T-helper 2 cell (primary cell): ENCODE measurements at regions not wholly inside any gene's neighbourhood (a gene's known extent, or its start where the extent isn't known, plus 50 kb on each side); places are given as distances from the start of the nearest gene placed in this dataset.

Source experiments
- DNase-seq, 5 experiments: peaks; one replicate each; pipeline versions ENCODE4 v3.0.0 to v3.0.0-alpha.2; 2012 to 2022

GRCh38 chr12:81953541-81953940 lies 194.4 kb upstream of the PPFIA2 start:
- DNase-seq, result no peak

GRCh38 chr12:81950871-81951270 lies 191.7 kb upstream of the PPFIA2 start:
- DNase-seq, result no peak

GRCh38 chr12:81949841-81950308 lies 190.7 kb upstream of the PPFIA2 start:
- no peak for DNase-seq

GRCh38 chr12:81949416-81949815 lies 190.3 kb upstream of the PPFIA2 start:
- DNase-seq, result no peak

- DNase-seq, result no peak
Observed at GRCh38 chr12:81944886-81945285, 185.7 kb upstream of the PPFIA2 start.

GRCh38 chr12:81942594-81942993 lies 183.4 kb upstream of the PPFIA2 start:
- peak in 2 of 5 experiments; percentile 24 to 58 for DNase-seq

GRCh38 chr12:81930037-81930436 lies 170.9 kb upstream of the PPFIA2 start:
- no peak for DNase-seq

- no peak for DNase-seq
Observed at GRCh38 chr12:81896771-81897170, 137.6 kb upstream of the PPFIA2 start.

- no peak for DNase-seq
Observed at GRCh38 chr12:81888961-81889360, 129.8 kb upstream of the PPFIA2 start.

GRCh38 chr12:81888106-81888740 lies 129.1 kb upstream of the PPFIA2 start:
- DNase-seq, result no peak

- no peak for DNase-seq
Observed at GRCh38 chr12:81874586-81874985, 115.4 kb upstream of the PPFIA2 start.

GRCh38 chr12:81874166-81874565 lies 115.0 kb upstream of the PPFIA2 start:
- DNase-seq, result no peak

- no peak for DNase-seq
Observed at GRCh38 chr12:81872400-81872799, 113.2 kb upstream of the PPFIA2 start.

GRCh38 chr12:81866081-81866480 lies 106.9 kb upstream of the PPFIA2 start:
- DNase-seq, result no peak

GRCh38 chr12:81863406-81863805 lies 104.3 kb upstream of the PPFIA2 start:
- no peak for DNase-seq

GRCh38 chr12:81859521-81859920 lies 100.4 kb upstream of the PPFIA2 start:
- no peak for DNase-seq

- DNase-seq, result no peak
Observed at GRCh38 chr12:81843599-81843998, 84.4 kb upstream of the PPFIA2 start.

GRCh38 chr12:81835783-81836182 lies 76.6 kb upstream of the PPFIA2 start:
- DNase-seq, result no peak

- no peak for DNase-seq
Observed at GRCh38 chr12:81819991-81820633, 61.0 kb upstream of the PPFIA2 start.

- DNase-seq, result no peak
Observed at GRCh38 chr12:81815611-81816010, 56.5 kb upstream of the PPFIA2 start.

GRCh38 chr12:81811778-81812125 lies 52.6 kb upstream of the PPFIA2 start:
- DNase-seq, result no peak

- DNase-seq, result no peak
Observed at GRCh38 chr12:81811061-81811777, 52.1 kb upstream of the PPFIA2 start.

- DNase-seq, result peak in 1 of 5 experiments; percentile 10
Observed at GRCh38 chr12:81809829-81810595, 50.9 kb upstream of the PPFIA2 start.
